ENCODE measurements at regions not wholly inside any gene's neighbourhood (a gene's known extent, or its start where the extent isn't known, plus 50 kb on each side); places are given as distances from the start of the nearest gene placed in this dataset.
"Not testable (repeated sequence)": the region's sequence is repeated elsewhere in the genome, so short reads cannot be mapped to it uniquely, and the experiment has no call there.

- no peak overlapping the region for H3K4me3 ChIP-seq (ENCODE audit: low read depth, low read length)
- TF ChIP-seq CTCF (IDR thresholded peaks at IDR 0.05; ENCODE audit: borderline replicate concordance, insufficient read depth, low read depth, low read length), result no peak
These were observed 310.3 kb downstream of the C12orf75 start for GRCh38 chr12:105640761-105641160.

- no peak overlapping the region for H3K4me3 ChIP-seq (ENCODE audit: low read depth, low read length)
- TF ChIP-seq CTCF (IDR thresholded peaks at IDR 0.05; ENCODE audit: borderline replicate concordance, insufficient read depth, low read depth, low read length), result no peak
These were observed 311.3 kb downstream of the C12orf75 start for GRCh38 chr12:105641749-105642148.

GRCh38 chr12:105644770-105645169 lies 314.3 kb downstream of the C12orf75 start:
- TF ChIP-seq CTCF (IDR thresholded peaks at IDR 0.05; ENCODE audit: borderline replicate concordance, insufficient read depth, low read depth, low read length), result no peak

GRCh38 chr12:105654606-105655005 lies 324.1 kb downstream of the C12orf75 start:
- no peak for TF ChIP-seq CTCF (IDR thresholded peaks at IDR 0.05; ENCODE audit: borderline replicate concordance, insufficient read depth, low read depth, low read length)
- no peak overlapping the region for H3K4me3 ChIP-seq (ENCODE audit: low read depth, low read length)

More at GRCh38 chr12:105644770-105645169, 314.3 kb downstream of the C12orf75 start:
- H3K4me3 ChIP-seq (ENCODE audit: low read depth, low read length), result no peak overlapping the region

GRCh38 chr12:105658389-105658788 lies 327.9 kb downstream of the C12orf75 start:
- H3K4me3 ChIP-seq (ENCODE audit: low read depth, low read length), result no peak overlapping the region
- no peak for TF ChIP-seq CTCF (IDR thresholded peaks at IDR 0.05; ENCODE audit: borderline replicate concordance, insufficient read depth, low read depth, low read length)

GRCh38 chr12:105659355-105660075 lies 329.0 kb downstream of the C12orf75 start:
- TF ChIP-seq CTCF (IDR thresholded peaks at IDR 0.05; ENCODE audit: borderline replicate concordance, insufficient read depth, low read depth, low read length), result no peak
- H3K4me3 ChIP-seq (ENCODE audit: low read depth, low read length), result no peak overlapping the region

- not testable (repeated sequence) for H3K4me3 ChIP-seq (ENCODE audit: low read depth, low read length)
These were observed 334.3 kb downstream of the C12orf75 start for GRCh38 chr12:105664765-105665164.
